BJ (cell line): ENCODE measurements at regions not wholly inside any gene's neighbourhood (a gene's known extent, or its start where the extent isn't known, plus 50 kb on each side); places are given as distances from the start of the nearest gene placed in this dataset.

Experiments used
- CTCF ChIA-PET: fragments of 350-600 bp; formaldehyde crosslinking; extraction: SDS; loops from one replicate; lab custom pipeline; 2021; ENCODE audit warnings: antibody characterized with exemption, inconsistent platforms; lab: Yijun Ruan, JAX
- POLR2A ChIA-PET: fragments of 300-600 bp; sonication (Branson Sonifier 250); formaldehyde crosslinking; extraction: SDS; loops from one replicate; lab custom pipeline; 2021; ENCODE audit warnings: antibody characterized with exemption; lab: Charles Lee
- DNase-seq: peaks from one replicate; pipeline ENCODE4 v3.0.0-alpha.2; 2011; ENCODE audit warnings: low read depth
- H3K27me3 ChIP-seq: 2 replicates; pipeline ENCODE4 v1.6.0; 2011; ENCODE audit warnings: low read length; ENCODE audit not compliant: control insufficient read depth, insufficient read depth
- H3K36me3 ChIP-seq: 2 replicates; pipeline ENCODE4 v1.5.1; 2011; ENCODE audit warnings: low read length; ENCODE audit not compliant: control insufficient read depth, insufficient read depth
- H3K4me3 ChIP-seq: 2 replicates; pipeline ENCODE4 v1.5.1; 2011; ENCODE audit warnings: low read depth, mild to moderate bottlenecking, control low read depth, low read length
- CTCF ChIP-seq: IDR thresholded peaks from 2 replicates; pipeline ENCODE4 v1.5.1; 2011; ENCODE audit warnings: low read depth, mild to moderate bottlenecking, control low read depth, inconsistent platforms, low read length, moderate library complexity; ENCODE audit not compliant: insufficient read depth

DNA sequence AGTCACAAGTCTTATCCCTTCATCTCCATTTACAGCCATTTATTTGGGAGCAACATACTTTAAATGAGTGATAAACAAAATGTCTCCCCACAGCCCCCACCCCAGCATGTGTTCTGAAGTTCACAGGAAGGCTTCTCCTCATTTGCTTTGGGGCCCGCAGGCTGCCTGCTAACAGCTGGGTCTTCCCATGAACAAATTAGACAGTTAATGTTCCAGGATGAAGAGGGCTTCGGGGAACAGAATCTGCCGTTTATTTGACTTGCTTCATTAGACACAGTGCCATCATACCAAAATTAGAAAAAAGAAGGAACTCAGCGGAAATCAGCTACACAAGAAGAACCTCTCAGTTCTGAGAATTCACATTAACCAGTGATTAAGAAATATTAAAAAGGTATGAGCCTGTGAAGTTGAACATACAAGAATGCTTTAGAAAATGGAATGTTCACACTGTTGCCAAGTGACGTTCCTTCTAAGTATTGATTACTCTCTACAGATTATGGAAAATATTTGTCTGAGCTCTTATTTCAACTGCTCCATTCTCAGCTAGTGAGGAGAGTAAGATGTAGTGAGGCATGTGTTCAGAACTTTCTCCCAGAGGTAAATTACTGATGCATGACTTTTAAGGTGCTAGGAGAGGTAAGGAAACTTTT lies 107.5 kb upstream of the THBS1 start:
- CTCF ChIA-PET: interaction anchor here (1.2 to 3.6 kb wide), 3 partner anchors 24 to 107 kb away, joined by 3 to 25 read pairs (median 6); partner anchors contain the start of gene THBS1
- no peak for TF ChIP-seq CTCF
- H3K4me3 ChIP-seq: no peak overlapping the region
- no peaks in the 10 kb centered on the region for H3K27me3 ChIP-seq
- H3K36me3 ChIP-seq: no peaks in the 10 kb centered on the region
- DNase-seq: no peak
- POLR2A ChIA-PET: interaction anchor here (0.6 to 3.4 kb wide), 24 partner anchors 11 to 759 kb away, joined by 3 to 88 read pairs (median 5); partner anchors contain the start of gene THBS1

- no peaks in the 10 kb centered on the region for H3K27me3 ChIP-seq
- ChIA-PET CTCF (interaction anchor here (0.9 to 3.6 kb wide), 3 partner anchors 105 to 923 kb away, joined by 3 to 25 read pairs (median 3); partner anchors contain the start of gene THBS1), POLR2A (interaction anchor here (0.7 to 3.4 kb wide), 9 partner anchors 9 to 111 kb away, joined by 3 to 88 read pairs (median 4); partner anchors contain the start of gene THBS1)
- no peaks in the 10 kb centered on the region for H3K36me3 ChIP-seq
- peak; percentile 29; the same call in 1 of the 2 replicates for TF ChIP-seq CTCF
- no peak overlapping the region for H3K4me3 ChIP-seq
- DNase-seq: no peak
Measured at GRCh38 chr15:39474657-39475056, 106.2 kb upstream of the THBS1 start.

DNA sequence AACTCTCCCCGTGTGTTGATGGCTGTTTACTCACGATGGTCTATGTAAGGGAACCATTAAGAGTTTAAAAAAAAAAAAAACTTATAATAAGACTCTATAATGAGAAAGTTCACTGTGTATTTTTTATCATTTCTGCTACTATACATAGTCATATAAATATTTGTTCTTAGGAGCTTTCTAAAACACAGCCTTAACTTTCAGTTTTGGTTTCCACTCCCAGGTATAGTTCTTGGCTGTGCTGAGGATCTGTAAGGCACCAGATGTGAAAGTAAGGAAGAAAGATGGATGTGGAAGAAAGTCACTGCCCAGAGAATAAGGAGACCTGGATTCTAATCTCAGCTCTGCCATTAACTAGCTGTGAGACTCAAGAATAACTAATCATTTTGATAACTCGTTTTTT lies 101.9 kb upstream of the THBS1 start:
- ChIA-PET POLR2A (no interaction called here), CTCF (interaction anchor here (0.6 to 1.5 kb wide), 3 partner anchors 17 to 239 kb away, joined by 4 to 6 read pairs (median 4); no protein-coding TSS in a partner anchor)
- Histone ChIP-seq H3K27me3 (no peaks in the 10 kb centered on the region), H3K36me3 (no peaks in the 10 kb centered on the region), H3K4me3 (no peak overlapping the region)
- no peak for DNase-seq
- TF ChIP-seq CTCF: no peak

DNA sequence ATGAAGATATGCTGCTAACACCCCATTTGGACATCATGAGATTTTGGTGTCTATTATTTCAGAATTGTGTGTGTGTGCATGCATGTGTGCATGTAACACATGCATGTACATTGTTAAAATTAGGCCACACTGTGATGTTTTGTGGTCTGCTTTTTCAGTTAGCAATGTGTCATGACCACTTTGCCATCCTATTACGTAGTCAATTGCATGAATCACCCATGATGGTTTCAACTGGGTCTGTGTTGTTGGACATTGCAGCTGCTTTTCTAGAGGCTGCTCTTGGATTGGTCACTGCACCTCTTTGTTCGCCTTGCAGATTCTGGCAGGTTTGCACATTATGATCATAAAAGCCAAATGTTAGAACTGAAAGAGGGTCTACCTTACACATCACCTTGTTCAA lies 101.0 kb upstream of the THBS1 start:
- TF ChIP-seq CTCF: no peak
- Histone ChIP-seq H3K36me3 (no peaks in the 10 kb centered on the region), H3K4me3 (no peak overlapping the region), H3K27me3 (no peaks in the 10 kb centered on the region)
- POLR2A ChIA-PET: no interaction called here
- CTCF ChIA-PET: interaction anchor here (1.5 kb wide), 1 partner anchor 16 kb away, joined by 6 read pairs; no protein-coding TSS in a partner anchor
- no peak for DNase-seq

- no peak for DNase-seq
- no peak for TF ChIP-seq CTCF
- Histone ChIP-seq H3K27me3 (no peaks in the 10 kb centered on the region), H3K36me3 (no peaks in the 10 kb centered on the region), H3K4me3 (no peak overlapping the region)
- ChIA-PET POLR2A (no interaction called here), CTCF (no interaction called here)
Measured at GRCh38 chr15:39482459-39482858, 98.4 kb upstream of the THBS1 start.
